A549 (cell line): ENCODE measurements at regions not wholly inside any gene's neighbourhood (a gene's known extent, or its start where the extent isn't known, plus 50 kb on each side); places are given as distances from the start of the nearest gene placed in this dataset.

ENCODE experiments used
- CTCF ChIP-seq: fragments of >200 bp; sonication (Bioruptor Twin); formaldehyde crosslinking; IDR thresholded peaks from 3 replicates; pipeline ENCODE4 v1.5.1; 2016
- RAD21 ChIP-seq, 2 experiments: fragments of >200 bp in 1 of 2; sonication (Bioruptor Twin) in 1 of 2; formaldehyde crosslinking in 1 of 2; IDR thresholded peaks in 1 of 2; conservative IDR thresholded peaks in 1 of 2; 2 replicates in 1 of 2; 3 replicates in 1 of 2; pipeline ENCODE4 v1.6.1; 2012 to 2018; ENCODE audit warnings: inconsistent platforms in 1 of 2

GRCh38 chr1:38250356-38250755, 203.8 kb upstream of the POU3F1 start:
- no peak for TF ChIP-seq RAD21 (conservative IDR thresholded peaks at IDR 0.05 in 1 of 2, IDR thresholded peaks at IDR 0.05 in 1 of 2)
- no peak for TF ChIP-seq CTCF
